ENCODE measurements at regions not wholly inside any gene's neighbourhood (a gene's known extent, or its start where the extent isn't known, plus 50 kb on each side); places are given as distances from the start of the nearest gene placed in this dataset.
A peak's percentile ranks its signal among the peaks of the same experiment; 100 is the strongest.
"Not testable (repeated sequence)": the region's sequence is repeated elsewhere in the genome, so short reads cannot be mapped to it uniquely, and the experiment has no call there.

DNA sequence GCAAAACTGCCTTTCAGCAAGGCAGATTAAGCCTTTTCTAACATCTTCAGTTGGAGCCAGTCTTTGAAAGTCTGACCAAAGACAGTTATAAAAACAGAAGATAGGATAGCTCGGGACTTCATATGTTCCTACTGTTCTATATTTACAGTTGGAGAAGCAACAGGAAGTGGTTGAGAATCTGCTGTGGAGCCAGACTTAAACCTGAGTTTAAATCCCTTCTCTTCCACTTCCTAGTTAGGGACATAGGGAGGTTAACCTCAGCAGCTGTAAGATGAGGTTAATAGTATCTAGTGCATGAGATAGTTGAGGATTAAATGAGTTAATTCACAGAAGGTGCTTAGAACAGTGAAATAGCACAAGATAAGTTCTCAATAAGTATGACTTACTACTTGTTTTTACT, 84.5 kb upstream of the FREM1 start:
- Mint-ChIP-seq H3K27me3 (peaks cover 17% of the 10 kb centered on the region), H3K27ac (no peak overlapping the region), H3K4me1 (peaks cover 19% of the 10 kb centered on the region), H3K9me3 (ENCODE audit: low read depth) (peaks cover 2% of the 10 kb centered on the region), H3K36me3 (no peaks in the 10 kb centered on the region), H3K4me3 (no peak overlapping the region)
- no peak for ATAC-seq
- DNase-seq: no peak
- CTCF ChIA-PET: no interaction called here

DNA sequence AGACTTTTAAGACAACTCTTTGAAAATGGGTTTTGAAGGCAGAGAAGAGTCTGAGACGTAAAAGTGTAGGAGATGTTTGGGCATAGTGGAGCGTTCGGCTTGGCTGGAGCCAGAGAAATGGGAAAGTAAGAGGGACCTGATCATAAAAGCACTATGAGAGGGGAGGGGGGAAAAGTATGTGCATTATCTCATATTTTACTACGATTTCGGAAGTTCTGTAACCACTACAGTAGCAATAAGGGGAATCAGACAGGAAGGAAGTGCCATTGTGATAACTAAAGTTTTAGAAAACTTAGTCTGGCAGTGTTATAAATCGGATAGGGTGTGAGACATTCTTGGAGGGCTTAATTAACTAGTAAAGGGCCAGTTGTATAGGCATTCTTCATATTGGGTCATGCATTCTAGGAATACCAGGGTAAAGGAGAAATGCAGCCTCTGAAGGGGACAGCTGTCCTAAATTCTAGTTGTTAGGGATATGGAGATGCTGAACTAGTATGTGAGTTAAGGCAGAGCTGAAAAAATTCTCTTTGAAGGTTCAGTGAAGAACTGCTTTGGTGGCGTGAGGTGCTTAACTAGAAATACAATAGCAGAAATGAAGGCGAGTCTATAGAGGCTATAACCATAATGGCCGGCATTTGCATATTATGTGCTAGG, 83.8 kb upstream of the FREM1 start:
- no peaks in the 10 kb centered on the region for H3K36me3 Mint-ChIP-seq
- H3K4me1 Mint-ChIP-seq: peaks cover 19% of the 10 kb centered on the region
- H3K9me3 Mint-ChIP-seq (ENCODE audit: low read depth): peaks cover 2% of the 10 kb centered on the region
- CTCF ChIA-PET: no interaction called here
- peak overlapping the region; percentile 16 for H3K27ac Mint-ChIP-seq
- DNase-seq (no peak), ATAC-seq (no peak)
- peak overlapping the region; percentile 42 for H3K4me3 Mint-ChIP-seq
- H3K27me3 Mint-ChIP-seq: peaks cover 17% of the 10 kb centered on the region

DNA sequence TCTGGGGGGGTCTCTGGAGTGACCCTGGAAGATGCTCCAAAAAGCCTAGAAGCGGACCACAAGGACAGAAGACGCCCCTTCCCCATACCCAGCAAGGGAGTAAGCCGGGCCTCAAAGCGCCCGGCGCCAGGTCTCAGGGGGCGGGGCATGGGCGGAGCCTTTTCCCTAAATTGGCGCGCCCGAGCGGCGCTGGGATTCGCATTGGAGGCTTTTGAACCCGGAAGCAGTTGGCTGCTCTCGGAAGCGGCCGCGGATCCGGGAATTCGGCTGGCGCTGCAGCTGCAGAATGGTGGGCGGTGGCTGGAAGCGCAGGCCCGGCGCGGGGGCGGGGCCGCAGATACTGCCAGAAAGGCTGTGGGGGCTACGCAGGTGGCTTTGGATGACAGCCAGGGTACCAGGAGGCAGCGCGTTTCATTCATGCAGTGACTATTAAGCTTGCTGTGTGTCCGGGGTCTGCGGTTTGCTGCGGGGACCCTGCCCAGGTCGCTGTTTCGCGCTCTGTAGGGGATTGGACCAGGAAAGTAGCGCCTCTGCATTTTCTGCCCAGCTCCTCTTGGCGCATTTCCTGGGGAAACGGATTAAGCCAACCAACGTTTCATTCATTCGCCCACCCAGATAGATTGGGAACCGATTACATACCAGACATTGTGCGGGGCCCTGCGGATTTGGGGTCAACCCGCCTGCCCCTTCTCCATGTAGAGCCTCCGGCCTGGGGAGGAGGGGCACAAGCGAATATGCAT, 83.0 kb upstream of the FREM1 start:
- no peaks in the 10 kb centered on the region for H3K36me3 Mint-ChIP-seq
- CTCF ChIA-PET: no interaction called here
- peaks cover 19% of the 10 kb centered on the region for H3K4me1 Mint-ChIP-seq
- ATAC-seq: peak; percentile 36
- peak overlapping the region; percentile 42 for H3K4me3 Mint-ChIP-seq
- H3K9me3 Mint-ChIP-seq (ENCODE audit: low read depth): peaks cover 2% of the 10 kb centered on the region
- peaks cover 17% of the 10 kb centered on the region for H3K27me3 Mint-ChIP-seq
- peak overlapping the region; percentile 16 for H3K27ac Mint-ChIP-seq
- peak; percentile 40 for DNase-seq

DNA sequence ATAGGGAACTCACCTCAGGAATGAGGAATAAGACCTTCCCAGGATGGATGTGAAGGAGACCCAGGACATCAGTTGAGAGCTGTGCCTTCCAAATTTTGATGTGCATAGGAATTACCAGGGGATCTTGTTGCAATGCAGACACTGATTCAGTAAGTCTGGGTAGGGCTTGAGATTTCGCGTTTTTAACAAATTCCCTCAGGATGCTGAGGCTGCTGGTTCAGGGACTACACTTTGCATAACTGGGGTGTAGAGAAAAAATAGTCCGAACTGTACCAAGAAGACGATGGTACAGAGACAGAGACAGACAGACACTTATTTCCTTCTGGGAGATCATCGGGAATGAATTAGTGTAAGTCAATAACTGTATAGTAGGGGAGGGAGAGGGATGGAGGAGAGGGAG, 82.3 kb upstream of the FREM1 start:
- ATAC-seq (no peak), DNase-seq (no peak)
- peaks cover 19% of the 10 kb centered on the region for H3K4me1 Mint-ChIP-seq
- H3K9me3 Mint-ChIP-seq (ENCODE audit: low read depth): peaks cover 2% of the 10 kb centered on the region
- no peak overlapping the region for H3K27ac Mint-ChIP-seq
- no peaks in the 10 kb centered on the region for H3K36me3 Mint-ChIP-seq
- peak overlapping the region; percentile 42 for H3K4me3 Mint-ChIP-seq
- H3K27me3 Mint-ChIP-seq: peaks cover 20% of the 10 kb centered on the region
- CTCF ChIA-PET: no interaction called here

DNA sequence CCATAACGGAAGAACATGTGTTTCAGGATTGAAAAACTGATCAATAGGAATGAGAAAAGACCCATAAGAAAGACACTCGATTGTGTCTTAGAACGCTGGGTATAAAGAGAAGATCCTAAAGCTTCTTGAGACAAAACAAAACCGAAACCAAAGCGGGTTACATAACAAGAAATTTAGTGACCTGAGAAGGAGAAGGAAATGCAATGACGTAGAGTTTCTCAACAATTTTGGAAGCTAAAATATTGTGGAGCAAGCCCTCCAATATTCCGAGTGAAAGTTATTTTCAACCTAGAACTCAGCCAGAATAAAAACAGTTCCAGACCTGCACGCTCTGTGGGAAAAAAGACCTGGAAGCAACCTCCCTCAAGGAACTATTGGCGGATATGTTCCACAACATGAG, 81.9 kb upstream of the FREM1 start:
- Mint-ChIP-seq H3K4me1 (peaks cover 19% of the 10 kb centered on the region), H3K9me3 (ENCODE audit: low read depth) (peaks cover 2% of the 10 kb centered on the region), H3K27ac (no peak overlapping the region), H3K36me3 (no peaks in the 10 kb centered on the region), H3K27me3 (peaks cover 20% of the 10 kb centered on the region), H3K4me3 (peak overlapping the region; percentile 42)
- DNase-seq (no peak), ATAC-seq (no peak)
- CTCF ChIA-PET: no interaction called here

DNA sequence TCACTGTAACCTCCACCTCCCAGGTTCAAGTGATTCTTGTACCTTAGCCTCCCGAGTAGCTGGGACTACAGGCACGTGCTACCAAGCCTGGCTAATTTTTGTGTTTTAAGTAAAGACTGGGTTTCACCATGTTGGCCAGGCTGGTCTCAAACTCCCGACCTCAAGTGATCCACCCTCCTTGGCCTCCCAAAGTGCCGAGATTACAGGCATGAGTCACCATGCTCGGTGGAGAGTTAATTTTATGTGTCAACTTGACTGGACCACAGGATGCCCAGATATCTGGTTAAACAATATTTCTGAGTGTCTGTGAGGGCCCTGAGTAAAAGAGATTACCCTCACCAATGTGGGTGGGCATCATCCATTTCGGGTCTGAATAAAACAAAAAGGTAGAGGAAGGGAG, 80.4 kb upstream of the FREM1 start:
- DNase-seq; H3K9me3 Mint-ChIP-seq (ENCODE audit: low read depth); H3K36me3 Mint-ChIP-seq; H3K27ac Mint-ChIP-seq; CTCF ChIA-PET; ATAC-seq; H3K4me3 Mint-ChIP-seq: not testable (repeated sequence)
- Mint-ChIP-seq H3K4me1 (peaks cover 19% of the 10 kb centered on the region), H3K27me3 (peaks cover 20% of the 10 kb centered on the region)

DNA sequence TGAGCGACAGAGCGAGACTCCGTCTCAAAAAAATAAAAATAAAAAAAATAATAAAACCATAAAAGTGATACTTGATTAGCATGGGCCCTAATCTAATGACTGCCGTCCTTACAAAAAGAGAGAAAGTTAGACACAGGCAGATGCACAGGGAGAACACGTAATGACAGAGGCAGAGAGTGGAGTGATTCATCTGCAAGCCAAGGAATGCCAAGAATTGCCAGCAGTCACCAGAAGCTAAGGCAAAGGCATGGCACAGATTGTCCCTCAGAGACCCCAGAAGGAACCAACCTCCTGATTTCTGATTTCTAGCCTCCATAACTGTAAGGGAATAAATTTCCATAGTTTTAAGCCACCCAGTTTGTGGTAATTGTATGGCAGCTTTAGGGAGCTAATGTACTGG, 79.6 kb upstream of the FREM1 start:
- CTCF ChIA-PET: no interaction called here
- DNase-seq (no peak), ATAC-seq (no peak)
- Mint-ChIP-seq H3K36me3 (no peaks in the 10 kb centered on the region), H3K4me3 (no peak overlapping the region), H3K9me3 (ENCODE audit: low read depth) (peaks cover 2% of the 10 kb centered on the region), H3K27ac (no peak overlapping the region), H3K4me1 (peaks cover 19% of the 10 kb centered on the region), H3K27me3 (peaks cover 20% of the 10 kb centered on the region)

DNA sequence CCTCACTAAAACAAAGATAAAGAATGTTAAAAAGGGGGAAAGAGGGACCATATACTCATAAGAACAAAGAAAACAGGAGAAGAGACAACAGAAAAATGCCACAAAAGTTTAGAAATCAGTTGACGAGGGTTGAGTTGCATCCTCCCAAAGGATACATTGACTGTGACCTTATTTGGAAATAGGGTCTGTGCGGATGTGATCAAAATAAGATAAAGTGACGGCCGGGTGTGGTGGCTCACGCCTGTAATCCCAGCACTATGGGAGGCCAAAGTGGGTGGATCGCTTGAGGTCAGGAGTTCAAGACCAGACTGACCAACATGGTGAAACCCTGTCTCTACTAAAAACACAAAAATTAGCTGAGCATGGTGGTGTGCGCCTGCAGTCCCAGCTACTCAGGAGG, 79.1 kb upstream of the FREM1 start:
- H3K36me3 Mint-ChIP-seq; ATAC-seq; H3K9me3 Mint-ChIP-seq (ENCODE audit: low read depth); H3K4me3 Mint-ChIP-seq; H3K27ac Mint-ChIP-seq; CTCF ChIA-PET; DNase-seq: not testable (repeated sequence)
- Mint-ChIP-seq H3K4me1 (peaks cover 19% of the 10 kb centered on the region), H3K27me3 (peaks cover 20% of the 10 kb centered on the region)

DNA sequence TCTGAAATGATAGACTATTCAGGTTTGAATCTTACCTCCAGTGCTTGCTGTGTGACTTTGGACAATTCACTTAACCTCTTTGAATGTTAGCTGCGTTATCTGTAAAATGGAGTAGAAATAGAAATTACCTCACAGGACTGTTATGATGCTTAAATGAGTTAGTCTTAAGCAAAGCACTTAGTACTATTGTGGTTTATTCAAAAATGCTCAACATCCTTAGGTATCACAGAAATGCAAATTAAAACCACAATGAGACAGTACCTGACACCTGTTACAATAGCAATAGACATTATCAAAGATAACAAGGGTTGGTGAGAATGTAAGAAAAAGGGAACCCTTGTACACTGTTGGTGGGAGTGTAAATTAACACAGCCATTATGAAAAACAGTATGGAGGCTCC, 77.6 kb upstream of the FREM1 start:
- H3K36me3 Mint-ChIP-seq: no peaks in the 10 kb centered on the region
- H3K27me3 Mint-ChIP-seq: peaks cover 13% of the 10 kb centered on the region
- H3K9me3 Mint-ChIP-seq (ENCODE audit: low read depth): peaks cover 2% of the 10 kb centered on the region
- DNase-seq (no peak), ATAC-seq (no peak)
- peaks cover 8% of the 10 kb centered on the region for H3K4me1 Mint-ChIP-seq
- H3K27ac Mint-ChIP-seq: no peak overlapping the region
- CTCF ChIA-PET: no interaction called here
- no peak overlapping the region for H3K4me3 Mint-ChIP-seq

DNA sequence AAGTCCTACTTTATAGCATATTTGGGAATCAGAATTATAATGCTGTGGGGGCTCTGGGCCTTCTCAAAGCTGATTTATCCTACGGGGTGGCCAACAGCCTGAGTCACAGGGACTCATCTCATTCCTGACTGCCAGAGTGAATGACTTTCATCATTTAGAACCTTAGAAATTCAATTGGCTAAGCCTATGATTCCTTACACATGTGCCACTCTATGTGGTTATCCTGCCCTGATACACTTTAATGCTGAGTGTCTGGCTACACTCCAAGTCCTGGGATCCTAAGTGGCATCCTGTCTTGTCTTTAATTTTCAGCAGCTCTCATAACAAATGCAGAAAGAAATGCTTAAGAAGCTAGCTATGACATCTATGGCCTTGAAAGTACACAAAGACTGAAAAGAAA, 75.2 kb upstream of the FREM1 start:
- ATAC-seq: no peak
- H3K27ac Mint-ChIP-seq: no peak overlapping the region
- H3K4me3 Mint-ChIP-seq: no peak overlapping the region
- H3K4me1 Mint-ChIP-seq: no peaks in the 10 kb centered on the region
- no peak for DNase-seq
- no peaks in the 10 kb centered on the region for H3K9me3 Mint-ChIP-seq (ENCODE audit: low read depth)
- CTCF ChIA-PET: no interaction called here
- H3K27me3 Mint-ChIP-seq: peaks cover 6% of the 10 kb centered on the region
- no peaks in the 10 kb centered on the region for H3K36me3 Mint-ChIP-seq

DNA sequence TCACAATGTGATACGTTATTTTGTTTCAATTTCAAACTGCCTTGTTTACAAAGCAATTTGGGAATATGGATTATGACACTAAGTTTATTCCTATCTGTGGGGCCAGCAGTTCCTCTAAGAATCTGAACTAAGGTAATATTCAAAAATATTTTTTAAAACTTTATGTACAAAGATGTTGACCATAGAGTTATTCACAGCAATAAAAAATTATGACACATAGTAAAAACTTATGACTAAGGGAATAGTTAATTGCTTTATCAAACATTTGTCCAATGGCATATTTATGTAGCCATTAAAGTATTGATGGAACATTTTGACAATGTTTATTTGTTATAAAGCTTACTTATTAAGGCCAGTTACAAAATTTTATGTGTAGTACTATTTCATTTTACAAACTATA, 73.4 kb upstream of the FREM1 start:
- CTCF ChIA-PET: interaction anchor here (1.0 kb wide), 1 partner anchor 138 kb away, joined by 3 read pairs; no protein-coding TSS in a partner anchor
- Mint-ChIP-seq H3K27me3 (peaks cover 6% of the 10 kb centered on the region), H3K9me3 (ENCODE audit: low read depth) (no peaks in the 10 kb centered on the region), H3K27ac (no peak overlapping the region), H3K4me1 (no peaks in the 10 kb centered on the region), H3K36me3 (no peaks in the 10 kb centered on the region), H3K4me3 (no peak overlapping the region)
- ATAC-seq (no peak), DNase-seq (no peak)

DNA sequence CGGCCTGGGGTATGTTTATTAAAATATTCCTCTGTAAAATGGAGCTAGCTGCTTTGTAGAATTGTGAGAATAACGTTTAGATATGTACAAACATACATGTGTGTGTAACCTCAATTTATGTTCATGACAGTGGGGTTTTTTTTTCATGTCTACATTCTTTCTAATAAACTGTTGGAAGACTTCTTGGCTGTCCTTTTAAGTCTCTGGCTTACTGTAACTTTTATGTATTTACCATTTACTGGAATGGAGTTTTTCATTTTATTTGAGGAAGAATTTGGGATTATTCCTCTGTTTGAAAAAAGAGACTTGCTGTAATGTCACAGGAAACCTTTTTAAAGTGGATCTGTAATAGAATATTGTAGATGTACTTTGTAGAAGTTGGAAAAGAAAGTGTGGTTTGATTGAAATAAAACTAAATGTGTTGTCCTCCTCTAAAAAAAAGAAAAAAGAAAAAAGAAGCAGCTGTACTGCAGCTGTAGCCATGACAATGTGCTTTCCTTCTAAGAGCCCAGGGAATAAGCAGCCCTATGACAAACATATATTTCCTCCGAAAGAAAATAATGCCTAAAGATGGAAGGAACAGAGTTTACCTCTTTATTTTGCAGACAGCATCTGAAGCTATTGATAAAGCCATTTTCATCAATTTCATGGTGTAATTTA, 71.2 kb upstream of the FREM1 start:
- H3K27ac Mint-ChIP-seq: no peak overlapping the region
- CTCF ChIA-PET: no interaction called here

DNA sequence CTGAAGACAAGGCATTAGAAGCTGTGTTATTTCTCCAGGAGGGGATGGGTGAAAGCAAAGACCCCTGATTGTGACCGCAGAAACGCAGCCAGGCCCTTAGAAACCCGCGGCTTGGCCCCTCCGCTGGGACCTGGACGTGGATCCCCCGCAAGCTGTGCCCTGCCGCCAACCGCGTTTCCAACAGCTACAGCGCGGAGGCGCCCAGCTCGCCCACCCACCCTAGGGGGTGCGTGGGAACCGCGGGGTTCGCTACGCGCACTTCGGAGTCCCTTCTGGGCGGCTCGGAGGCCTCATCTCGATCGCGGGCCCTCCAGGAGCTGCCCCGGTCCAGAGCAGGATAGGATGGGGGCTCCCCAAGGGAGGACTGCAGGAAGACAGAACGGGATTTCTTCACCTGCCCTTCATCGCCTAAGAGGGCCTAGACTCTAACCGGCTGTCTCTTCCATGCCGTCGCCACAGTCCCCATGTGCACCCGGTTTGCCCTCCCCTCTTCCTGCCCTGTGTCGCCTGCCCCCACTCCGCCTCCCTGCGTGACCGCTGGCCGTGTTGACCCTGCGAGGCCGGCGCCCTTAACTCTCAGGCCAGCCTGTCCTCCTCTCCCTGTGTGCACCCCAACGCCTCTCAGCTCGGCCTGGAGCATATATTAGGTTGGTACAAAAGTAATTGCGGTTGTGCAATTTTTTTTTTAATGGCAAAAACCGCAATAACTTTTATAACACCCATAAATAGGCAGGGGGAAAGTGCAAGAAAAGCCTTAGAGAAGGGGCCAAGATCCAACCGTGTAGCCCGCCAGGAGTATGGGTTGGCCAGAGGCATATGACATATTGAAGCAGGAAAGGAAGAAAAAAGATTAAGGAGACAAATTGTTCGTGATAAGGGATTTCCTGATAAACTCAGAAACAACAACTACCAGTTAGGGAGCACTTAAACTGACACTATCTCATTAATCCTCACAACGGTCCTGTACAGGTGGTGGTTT, 68.1 kb upstream of the FREM1 start:
- Mint-ChIP-seq H3K9me3 (ENCODE audit: low read depth) (no peaks in the 10 kb centered on the region), H3K36me3 (no peaks in the 10 kb centered on the region), H3K4me1 (no peaks in the 10 kb centered on the region), H3K27ac (no peak overlapping the region), H3K4me3 (no peak overlapping the region), H3K27me3 (peaks cover 3% of the 10 kb centered on the region)
- ATAC-seq: no peak
- CTCF ChIA-PET: no interaction called here
- DNase-seq: no peak

More for the DNA sequence above, 71.2 kb upstream of the FREM1 start:
- no peaks in the 10 kb centered on the region for H3K36me3 Mint-ChIP-seq
- H3K27me3 Mint-ChIP-seq: peaks cover 3% of the 10 kb centered on the region
- ATAC-seq (no peak), DNase-seq (no peak)
- no peaks in the 10 kb centered on the region for H3K9me3 Mint-ChIP-seq (ENCODE audit: low read depth)
- no peak overlapping the region for H3K4me3 Mint-ChIP-seq
- H3K4me1 Mint-ChIP-seq: no peaks in the 10 kb centered on the region
